ENCODE measurements at regions not wholly inside any gene's neighbourhood (a gene's known extent, or its start where the extent isn't known, plus 50 kb on each side); places are given as distances from the start of the nearest gene placed in this dataset.
"Not testable (repeated sequence)": the region's sequence is repeated elsewhere in the genome, so short reads cannot be mapped to it uniquely, and the experiment has no call there.

DNA sequence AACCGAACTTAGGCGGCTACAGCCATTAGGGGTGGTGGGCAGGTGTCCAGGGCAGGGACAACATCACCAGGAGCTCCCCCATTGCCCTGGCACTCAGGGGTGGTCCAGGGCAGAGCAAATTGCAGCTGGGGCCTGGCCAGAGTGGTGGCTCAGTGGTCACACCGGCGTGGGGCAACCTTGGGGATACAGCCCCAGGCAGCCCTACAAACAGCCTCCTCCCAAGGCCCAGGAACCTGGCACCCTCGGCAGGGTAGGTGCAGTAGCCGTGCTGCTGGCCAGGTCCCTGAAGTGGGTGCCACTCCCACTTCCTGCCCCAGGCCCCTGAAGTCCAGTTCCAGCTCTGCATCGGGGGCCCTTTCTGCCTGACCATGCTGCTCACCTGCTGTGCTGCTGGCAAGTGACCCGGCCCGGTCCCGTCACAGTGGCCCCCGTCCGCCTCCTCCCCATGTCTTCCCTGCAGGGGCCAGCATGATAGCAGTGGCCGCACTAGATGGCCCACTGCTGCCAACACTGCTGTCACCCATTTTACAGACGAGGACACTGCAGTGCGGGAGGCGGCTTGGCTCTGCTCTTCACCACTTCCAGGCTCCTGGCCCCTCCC, 712.8 kb downstream of the MATN1 start:
- no peak for DNase-seq

DNA sequence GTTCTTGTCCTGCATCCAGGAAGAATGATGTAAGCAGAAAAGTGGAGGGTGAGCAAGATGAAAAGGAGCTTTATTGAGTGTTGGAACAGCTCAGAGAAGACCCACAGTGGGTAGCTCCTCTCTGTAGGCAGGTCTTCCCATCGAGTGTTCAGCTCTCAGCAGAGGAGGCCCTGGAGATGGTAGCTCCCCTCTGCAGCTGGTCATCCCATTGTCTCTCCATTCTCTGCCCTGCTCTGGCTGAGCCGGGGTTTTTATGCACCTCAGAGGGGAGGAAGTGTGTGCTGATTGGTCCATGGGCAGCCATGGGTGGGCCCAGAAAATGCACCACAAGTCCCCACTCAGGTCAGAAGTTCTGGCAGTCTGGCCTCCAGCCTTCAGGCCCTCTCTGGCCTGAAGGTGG, 713.7 kb downstream of the MATN1 start:
- DNase-seq = no peak

DNA sequence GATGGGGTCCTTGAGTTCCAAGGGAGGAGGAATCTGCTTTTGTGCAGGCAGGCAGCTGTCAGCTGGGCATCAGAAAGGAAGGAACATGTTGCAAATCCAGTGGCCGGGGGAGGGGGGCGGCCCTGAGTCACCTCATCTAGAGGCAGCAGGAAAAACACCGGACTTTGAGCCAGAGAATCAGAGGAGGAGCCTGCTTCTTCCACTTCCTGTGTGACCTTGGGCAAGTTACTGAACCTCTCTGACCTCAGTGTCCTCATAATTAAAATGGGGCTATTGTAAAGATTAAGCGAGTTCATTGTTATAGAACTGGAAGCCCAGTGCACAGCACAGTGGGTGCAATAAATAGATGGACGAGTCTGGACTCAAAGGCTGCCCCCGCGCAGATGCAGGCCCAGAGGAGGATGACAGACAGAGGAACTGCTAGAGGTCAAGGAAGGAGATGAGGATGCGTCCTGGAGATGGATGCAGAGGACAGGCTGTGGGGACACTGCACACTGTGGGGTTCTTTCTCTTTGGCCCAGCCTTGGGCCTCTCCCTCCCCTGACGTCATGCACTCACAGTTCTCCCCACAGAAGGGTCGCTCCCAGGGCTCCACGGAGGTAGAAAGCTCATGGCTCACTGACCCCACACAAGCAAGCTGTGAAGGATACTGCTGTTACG, 714.3 kb downstream of the MATN1 start:
- no peak for DNase-seq

DNA sequence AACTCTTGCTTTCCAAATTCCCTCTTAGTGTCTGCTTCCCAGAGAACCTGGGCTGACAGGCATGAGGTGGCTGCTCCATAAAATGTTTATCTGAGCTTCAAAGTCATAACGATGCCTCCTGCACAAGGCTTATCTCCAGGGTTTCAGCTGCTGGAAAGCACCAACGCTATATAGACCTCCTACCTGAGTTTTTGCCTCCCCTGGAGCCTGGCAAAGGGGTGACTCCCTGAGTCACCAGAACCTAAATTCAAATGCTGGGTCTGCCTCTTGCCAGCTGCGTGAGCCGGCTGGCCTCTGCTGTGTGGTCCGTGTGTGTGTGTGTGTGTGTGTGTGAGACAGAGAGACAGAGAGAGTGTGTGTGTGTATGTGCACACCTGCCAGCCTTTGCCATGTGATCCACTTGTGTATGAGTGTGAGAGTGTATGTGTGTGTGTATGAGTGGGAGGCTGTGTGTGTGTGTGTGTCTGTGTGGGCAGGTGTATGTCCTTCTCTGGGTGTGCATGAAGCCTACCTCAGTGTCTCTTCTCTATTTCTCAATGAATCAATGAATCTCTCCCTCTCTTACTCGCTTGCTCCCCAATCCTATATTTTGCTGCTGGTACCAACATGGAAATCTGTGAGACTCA, 714.9 kb downstream of the MATN1 start:
- DNase-seq = no peak

DNA sequence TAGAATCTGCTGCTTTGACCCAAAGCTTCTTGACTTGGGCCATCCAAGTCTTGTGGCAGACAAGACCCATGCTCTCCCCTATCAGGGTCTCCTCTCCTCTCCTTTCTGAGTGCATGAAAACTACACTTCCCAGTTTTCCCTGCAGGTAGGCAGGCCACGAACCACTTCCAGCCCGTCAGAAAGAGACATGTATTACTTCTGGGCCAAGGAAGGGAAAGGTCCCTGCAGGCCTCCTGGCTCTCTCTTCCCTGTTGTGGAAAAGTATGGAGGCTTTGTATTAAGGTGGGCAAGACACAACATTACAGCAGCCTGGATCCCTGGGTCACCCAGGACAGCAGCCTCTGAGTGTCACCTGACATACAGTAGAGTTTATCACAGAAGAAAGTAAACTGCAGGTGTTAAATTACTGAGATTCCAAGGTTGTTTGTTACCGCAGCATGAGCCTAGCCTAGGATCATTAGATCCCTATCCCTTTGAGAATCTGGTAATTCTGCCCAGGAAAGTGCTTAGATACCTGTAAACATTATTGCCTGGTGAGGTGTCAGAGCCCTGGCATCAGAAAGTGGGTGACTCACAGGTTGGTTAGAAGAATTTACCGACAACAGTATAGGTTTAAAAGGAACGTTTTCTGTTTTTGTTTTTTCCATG, 717.3 kb downstream of the MATN1 start:
- DNase-seq = no peak

DNA sequence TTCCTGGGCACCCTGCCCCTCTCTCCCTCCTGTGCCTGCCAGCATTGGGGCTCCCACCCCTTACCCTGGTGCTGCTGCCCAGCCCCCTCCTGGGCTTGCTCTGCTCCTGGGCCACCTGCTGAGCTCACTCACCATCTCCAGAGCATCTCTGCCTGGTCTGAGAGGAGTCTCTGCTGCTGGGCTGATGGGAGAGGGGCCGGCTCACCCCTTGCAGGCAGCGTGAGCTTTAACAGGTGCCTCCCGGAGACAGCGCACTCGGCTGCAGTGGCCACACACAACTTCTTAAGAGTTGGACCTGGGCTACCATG, 721.7 kb downstream of the MATN1 start:
- no peak for DNase-seq

DNA sequence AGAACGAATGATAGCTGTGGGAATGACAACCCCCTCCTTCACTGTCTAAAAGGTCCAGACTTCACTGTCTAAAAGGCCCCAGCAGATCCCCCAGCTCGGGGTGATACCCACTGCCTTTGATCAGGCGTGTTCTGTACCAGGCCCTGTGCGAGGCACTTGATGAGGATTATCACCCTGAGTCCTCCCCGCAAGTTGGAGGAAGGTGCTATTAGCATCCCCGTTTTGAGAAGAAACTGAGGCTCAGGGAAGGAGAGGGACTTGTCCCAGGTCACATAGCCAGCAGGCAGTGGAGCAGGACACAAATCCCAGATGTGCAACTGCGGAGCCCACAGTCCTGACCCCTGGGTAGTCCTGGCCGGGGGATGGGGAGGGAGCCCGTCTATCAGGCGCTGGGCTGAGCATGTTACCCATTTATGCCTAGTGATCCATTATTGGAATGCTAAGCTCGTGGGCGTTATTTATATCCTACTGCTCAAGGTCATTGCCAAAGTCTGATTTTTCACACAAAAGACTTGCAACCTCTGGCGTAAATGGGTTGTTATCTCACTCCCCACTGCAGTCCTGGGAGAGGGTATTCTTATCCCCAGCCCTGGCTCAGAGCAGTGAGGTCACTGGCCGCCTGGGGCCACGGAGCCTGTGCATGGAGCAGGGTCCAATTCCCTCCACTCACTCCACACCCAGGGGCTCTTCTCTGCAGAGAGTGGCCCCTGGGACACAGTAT, 722.2 kb downstream of the MATN1 start:
- no peak for DNase-seq

DNA sequence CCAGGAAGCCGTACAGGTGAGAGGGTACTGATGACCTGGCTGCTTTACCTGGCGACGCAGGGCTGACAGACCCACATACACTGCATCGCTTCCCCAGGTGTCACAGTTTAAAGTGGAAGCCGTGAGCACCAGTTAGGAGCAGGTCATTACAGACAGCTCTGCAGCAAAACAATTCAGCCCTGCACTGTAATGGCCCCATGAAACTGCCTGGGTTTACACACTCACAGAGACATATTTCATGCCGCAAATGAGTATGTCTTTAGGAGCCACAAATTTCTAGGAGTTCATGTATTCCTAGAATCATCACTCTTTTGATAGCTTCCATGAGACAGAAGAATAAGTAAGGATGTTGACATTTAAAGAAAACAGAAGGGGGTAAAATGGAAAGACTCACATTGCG, 723.1 kb downstream of the MATN1 start:
- DNase-seq = no peak

DNA sequence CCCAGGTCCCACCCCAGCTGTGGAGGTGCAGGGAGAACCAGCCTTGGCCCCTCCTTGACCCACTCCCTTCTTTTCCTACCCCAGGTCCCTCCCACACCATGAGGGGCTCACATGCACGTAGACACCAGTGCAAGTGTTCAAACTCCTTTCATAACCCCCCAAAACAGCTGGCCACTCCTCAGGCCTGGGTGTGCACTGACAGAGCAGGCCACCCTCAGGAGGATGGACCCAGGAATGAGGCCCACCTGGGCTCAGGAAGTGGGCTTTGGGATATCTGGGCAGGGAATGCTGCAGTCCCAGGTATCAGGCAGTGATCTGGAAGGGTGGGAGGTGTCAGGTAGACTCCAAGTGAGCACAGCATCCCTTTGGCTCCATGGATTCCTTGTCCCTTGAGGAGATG, 723.8 kb downstream of the MATN1 start:
- no peak for DNase-seq

DNA sequence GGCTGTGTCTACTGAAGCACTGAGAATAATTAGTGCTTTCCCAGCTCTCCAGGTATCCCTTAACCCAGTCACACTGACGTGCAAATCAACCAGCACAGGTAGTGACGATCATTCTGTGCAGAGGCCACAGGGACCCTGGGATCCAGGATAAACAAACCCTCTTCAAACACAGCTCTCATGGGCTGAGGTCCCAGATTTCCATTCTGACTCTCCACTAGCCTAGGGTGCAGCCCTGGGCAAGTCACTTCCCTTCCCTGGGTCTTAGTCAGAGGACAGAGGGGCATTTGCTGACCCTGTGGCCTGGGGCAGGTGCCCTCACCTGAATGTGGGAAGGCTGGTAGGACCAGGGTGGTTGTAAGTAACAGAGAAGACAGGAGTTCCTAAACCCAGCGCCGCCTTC, 724.7 kb downstream of the MATN1 start:
- no peak for DNase-seq

DNA sequence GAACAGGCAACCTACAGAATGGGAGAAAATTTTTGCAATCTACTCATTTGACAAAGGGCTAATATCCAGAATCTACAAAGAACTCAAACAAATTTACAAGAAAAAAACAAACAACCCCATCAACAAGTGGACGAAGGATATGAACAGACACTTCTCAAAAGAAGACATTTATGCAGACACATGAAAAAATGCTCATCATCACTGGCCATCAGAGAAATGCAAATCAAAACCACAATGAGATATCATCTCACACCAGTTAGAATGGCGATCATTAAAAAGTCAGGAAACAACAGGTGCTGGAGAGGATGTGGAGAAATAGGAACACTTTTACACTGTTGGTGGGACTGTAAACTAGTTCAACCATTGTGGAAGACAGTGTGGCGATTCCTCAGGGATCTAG, 725.6 kb downstream of the MATN1 start:
- not testable (repeated sequence) for DNase-seq

DNA sequence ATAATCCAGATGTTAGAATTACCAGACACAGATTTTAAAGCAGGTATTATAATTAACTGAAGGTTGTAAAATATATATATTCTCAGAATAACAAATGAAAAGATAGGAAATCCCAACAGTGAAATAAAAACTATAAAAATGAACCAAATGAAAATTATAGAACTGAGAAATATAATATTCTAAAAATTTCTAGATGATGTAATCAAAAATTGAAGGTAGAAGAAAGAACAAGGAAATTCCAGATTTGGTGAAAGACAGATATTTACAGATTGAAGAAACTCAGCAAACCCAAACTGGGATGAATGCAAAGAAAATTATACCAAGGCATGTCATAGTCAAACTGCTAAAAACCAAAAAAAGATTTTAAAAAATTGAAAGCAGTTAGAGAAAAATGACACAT, 729.4 kb downstream of the MATN1 start:
- no peak for DNase-seq

DNA sequence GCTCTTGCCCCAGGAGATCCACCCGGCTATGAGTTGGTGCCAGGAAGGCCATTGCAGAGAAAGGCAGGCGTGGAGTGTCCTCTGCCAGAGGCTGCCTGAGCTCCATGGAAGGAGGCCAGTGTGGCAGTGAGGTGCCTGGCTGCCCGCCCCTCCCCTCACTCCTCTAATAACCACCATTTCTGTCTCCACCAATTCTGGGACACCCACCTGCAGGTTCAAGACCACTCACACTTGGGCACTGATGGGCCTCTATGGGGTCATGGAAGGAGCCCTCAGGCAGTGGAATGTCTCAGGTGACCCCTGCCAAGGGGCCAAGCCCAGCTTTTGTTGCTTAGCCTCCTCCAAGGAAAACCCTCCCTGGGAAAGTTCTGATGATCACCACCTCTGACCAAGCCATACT, 731.6 kb downstream of the MATN1 start:
- no peak for DNase-seq

DNA sequence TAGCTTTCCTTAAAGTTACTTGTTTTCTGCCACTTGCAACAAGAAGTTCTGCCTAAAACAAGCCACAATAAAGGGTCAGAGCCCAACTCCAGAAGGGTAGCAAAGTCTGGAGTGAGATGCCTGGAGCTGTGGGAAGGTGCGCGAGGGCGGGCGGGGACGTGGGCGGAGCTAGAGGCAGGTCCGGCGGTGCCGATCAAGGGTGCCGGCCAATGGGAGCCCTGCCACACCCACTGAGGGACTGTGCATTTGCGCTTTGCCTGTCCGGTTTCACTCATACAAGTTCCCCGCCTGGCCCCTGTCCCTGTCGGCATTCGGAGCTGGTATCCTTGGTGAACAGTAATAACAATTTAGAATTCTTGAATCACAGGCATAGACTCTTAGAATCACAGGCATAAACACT, 732.4 kb downstream of the MATN1 start:
- no peak for DNase-seq

DNA sequence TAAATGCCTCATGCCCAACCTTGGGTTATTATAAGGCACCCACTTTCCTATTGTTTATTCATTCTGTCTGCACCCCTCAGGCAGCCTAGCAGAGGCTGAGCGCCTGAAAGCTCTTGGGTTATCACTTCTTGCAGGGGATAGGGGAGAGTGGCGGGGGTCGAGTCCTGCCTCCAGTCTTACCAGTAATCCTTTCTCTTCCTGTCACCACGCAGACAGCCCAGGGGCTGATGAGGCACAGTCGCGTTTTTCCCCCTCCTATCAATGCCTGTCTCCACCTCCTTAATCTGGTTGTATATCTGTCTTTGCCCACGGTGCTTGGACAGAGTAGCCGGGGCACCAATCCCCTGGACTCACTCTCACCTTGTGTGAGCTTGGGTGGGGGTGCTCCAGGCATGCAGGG, 733.1 kb downstream of the MATN1 start:
- no peak for DNase-seq

DNA sequence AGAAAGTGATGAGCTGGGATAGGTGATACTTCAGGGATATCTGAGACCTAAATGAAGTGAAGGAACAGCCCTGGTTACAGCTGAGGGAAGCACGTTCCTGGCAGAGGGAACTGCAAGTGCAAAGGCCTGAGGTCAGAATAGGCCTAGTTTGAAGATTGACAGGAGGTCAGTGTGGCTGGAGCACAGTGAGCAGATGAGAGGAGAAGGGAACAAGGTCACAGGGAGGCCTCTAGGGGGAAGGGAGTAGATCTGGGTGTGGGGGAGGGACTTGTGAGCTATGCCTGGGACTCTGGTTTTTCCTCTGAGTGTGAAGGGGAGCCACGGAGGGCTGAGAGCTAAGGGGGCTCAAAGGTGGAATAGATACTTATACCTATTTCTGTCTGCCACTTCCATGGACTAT, 736.4 kb downstream of the MATN1 start:
- no peak for DNase-seq

DNA sequence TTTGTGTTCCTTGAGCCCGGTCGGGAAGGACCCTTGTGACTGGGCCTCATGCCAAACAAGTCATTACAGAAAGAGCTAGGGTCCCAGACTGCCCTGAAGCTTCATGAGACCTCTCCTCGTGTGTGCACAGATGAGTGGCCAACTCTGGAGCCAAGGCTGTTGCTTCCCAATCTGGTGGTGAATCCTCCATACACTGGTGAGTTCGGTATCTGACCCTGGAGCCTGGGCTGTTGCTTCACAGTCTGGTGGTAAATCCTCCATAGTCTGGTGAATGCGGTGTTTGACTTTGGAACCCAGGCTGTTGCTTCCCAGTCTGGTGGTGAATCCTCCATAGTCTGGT, 737.8 kb downstream of the MATN1 start:
- DNase-seq = no peak

DNA sequence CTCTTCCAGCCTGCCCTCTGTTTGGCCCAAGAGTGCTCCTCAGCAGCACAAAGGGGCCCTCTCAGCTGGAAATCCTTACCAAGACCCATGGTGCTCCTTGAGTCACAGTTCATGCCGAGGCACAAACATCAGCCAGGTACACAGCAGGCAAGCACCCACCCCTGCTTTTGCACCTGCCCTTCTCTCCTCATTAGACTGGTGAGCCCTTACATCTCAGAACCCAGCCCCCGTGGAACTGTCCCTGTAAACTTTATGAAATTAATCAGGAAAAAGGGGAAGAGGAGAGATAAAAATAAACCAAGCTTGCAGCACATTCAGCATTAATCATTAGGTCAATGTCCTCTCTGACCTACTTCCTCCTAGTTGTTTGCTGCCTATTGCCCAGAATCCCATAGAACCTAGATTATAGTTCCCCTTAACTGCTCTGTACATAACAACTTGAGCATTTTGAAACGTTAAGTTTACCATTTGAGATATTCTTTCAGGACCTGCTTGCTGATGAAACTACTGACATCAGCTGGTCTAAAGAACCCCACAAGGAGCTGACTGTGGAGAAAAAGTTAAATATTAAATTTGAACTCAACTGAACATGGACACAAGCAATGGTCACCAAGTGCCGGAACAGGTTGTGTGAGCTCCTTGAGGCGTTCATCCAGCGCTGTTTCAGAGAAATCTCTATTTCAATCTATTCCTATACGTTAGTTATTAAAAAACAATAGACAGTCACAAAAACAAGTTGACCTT, 738.4 kb downstream of the MATN1 start:
- DNase-seq = no peak

DNA sequence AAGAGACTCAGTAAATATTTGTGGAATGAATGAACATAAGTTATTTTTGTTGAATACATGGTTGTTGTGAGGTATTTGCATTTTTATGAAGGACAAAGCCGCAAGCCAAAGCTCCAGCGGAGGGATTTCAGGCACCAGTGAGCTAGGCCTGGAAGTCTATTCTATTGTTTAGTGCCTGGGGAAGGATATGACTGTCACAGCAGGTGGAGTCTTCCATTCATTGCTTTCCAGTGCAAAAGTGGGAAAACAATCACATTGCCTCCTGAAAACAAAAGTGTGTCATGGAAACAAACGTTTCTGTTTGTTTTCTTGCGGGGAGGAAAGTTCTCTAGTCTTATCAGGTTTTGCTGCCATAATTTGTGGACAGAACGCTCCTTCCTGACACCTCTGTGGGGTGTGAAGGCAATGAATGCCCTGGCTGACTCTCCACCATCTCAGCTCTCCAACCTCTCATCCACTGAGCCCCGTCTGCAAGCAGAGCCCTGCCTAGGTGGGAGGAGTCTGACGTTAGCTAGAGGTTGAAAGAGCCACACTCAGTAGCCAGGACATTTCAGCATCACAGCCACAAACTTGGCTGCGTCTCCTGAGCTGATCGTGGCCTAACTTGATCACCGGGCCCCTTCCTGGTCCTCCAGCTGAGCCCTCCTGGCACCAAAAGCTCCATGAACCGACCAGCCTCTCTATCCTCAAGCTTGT, 739.1 kb downstream of the MATN1 start:
- no peak for DNase-seq

DNA sequence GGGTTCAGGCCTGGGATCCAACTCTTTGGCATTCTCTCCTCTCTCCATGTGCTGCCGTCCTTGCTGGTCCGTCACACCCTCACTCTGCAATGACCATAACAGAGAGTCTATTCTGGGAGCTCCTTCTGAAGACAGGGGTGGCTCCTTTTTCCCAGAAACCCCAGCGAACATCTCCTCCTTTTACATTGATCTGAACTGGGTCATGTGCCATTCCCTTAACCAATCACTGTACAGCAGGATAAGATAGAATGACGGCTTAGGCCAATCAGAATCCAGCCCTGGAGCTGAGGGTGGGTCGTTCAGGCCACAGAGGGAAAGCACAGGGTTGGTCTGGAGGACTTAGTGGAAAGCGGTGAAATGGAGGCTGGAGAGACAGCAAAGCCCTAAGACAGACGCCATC, 740.1 kb downstream of the MATN1 start:
- no peak for DNase-seq

DNA sequence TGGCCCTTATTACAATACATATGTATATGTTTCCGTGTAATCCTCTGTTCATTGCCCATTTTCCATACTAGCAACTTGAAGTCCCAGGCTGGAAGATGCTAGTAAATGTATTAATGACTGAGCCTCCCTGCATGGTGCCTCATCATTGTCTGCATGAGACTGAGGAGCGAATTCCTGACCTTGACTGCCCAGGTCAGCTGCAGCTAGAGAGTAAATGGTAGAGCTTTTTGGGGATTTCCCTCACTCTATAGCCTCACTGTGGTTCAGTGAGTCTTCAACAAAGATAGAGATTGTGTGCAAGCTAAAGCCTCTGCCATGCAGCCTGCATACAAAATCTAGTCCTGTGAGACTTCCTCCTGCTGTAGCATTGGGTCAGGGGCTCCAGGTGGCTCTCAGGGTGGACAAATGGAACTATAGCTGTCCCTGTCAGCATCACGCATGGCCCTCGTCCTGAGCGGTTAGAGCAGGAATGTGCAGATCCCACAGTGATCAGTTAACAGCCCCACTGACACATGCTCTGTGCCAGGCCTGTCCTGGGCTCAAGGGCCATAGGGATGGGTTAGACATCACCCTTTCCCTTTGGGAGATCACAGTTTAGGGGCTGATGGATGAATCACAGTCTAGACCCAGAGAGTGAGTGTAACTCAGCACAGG, 741.7 kb downstream of the MATN1 start:
- DNase-seq = no peak

DNA sequence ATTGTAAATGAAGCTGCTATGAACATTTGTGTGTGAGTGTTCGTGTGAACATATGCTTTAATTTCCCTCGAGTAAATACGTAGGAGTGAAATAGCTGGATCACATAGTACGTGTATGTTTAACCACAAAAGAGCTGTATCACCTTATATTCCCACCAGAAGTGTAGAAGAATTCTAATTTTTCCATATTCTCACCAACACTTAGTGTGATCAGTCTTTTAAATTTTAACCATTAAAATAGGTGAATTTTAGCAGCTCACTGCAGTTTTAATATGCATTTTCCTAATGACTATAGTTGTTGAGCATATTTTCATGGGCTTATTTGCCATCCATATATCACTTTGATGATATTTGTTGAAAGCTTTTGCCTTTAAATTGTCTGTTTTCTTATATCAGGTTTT, 741.2 kb downstream of the PTPRU start:
- no peak for DNase-seq
